DND-41 (cell line): ENCODE measurements at regions not wholly inside any gene's neighbourhood (a gene's known extent, or its start where the extent isn't known, plus 50 kb on each side); places are given as distances from the start of the nearest gene placed in this dataset.

Experiments
- ATAC-seq: fragments of 200-7000 bp; cut with Tn5 transposase; 3 replicates; pipeline ENCODE4 v1.9.1; 2021; ENCODE audit warnings: low read depth; ENCODE audit not compliant: insufficient read depth
- DNase-seq: peaks from one replicate; pipeline ENCODE4 v3.0.0-alpha.2; 2020
- H2AFZ ChIP-seq: 2 replicates; pipeline ENCODE4 v1.6.0; 2012; ENCODE audit warnings: low read depth, low read length
- H3K27ac ChIP-seq: 2 replicates; pipeline ENCODE4 v1.5.1; 2012; ENCODE audit warnings: low read length, inconsistent platforms
- H3K27me3 ChIP-seq: fragments of 200-600 bp; sonication (generic); 2 replicates; pipeline ENCODE4 v1.6.0; 2012; ENCODE audit warnings: low read length, mild to moderate bottlenecking, inconsistent platforms; ENCODE audit not compliant: insufficient read depth, poor library complexity
- H3K36me3 ChIP-seq: 2 replicates; pipeline ENCODE4 v1.5.1; 2012; ENCODE audit warnings: low read length, inconsistent platforms; ENCODE audit not compliant: insufficient read depth
- H3K4me1 ChIP-seq: 2 replicates; pipeline ENCODE4 v1.5.1; 2012; ENCODE audit warnings: mild to moderate bottlenecking, low read length; ENCODE audit not compliant: insufficient read depth
- H3K4me2 ChIP-seq: 2 replicates; pipeline ENCODE4 v1.6.0; 2012; ENCODE audit warnings: mild to moderate bottlenecking, moderate library complexity, low read length, inconsistent platforms; ENCODE audit not compliant: insufficient read depth
- H3K4me3 ChIP-seq, 2 experiments: fragments of 200-600 bp in 1 of 2; shearing (Covaris generic) in 1 of 2; 2 replicates each; pipeline ENCODE4 v1.5.1; 2012 to 2016; ENCODE audit warnings: inconsistent platforms in 2 of 2, low read length in 2 of 2, mild to moderate bottlenecking in 2 of 2, low read depth in 1 of 2, moderate library complexity in 1 of 2
- H3K79me2 ChIP-seq: 2 replicates; pipeline ENCODE4 v1.6.0; 2012; ENCODE audit warnings: low read length, inconsistent platforms; ENCODE audit not compliant: insufficient read depth
- H3K9ac ChIP-seq: 2 replicates; pipeline ENCODE4 v1.6.0; 2012; ENCODE audit warnings: low read depth, mild to moderate bottlenecking, inconsistent platforms, low read length, moderate library complexity
- H3K9me3 ChIP-seq: 2 replicates; pipeline ENCODE4 v1.5.1; 2012; ENCODE audit warnings: low read length, moderate library complexity, mild to moderate bottlenecking, inconsistent platforms; ENCODE audit not compliant: insufficient read depth, severe bottlenecking
- H4K20me1 ChIP-seq: 2 replicates; pipeline ENCODE4 v1.6.0; 2012; ENCODE audit warnings: low read length; ENCODE audit not compliant: insufficient read depth
- CTCF ChIP-seq: IDR thresholded peaks from 2 replicates; pipeline ENCODE4 v1.5.1; 2012; ENCODE audit warnings: borderline replicate concordance, low read length, moderate library complexity, mild to moderate bottlenecking; ENCODE audit not compliant: poor library complexity, severe bottlenecking; ENCODE audit errors: extremely low read depth
- EZH2 ChIP-seq: IDR thresholded peaks from 3 replicates; pipeline ENCODE4 v1.6.1; 2012; ENCODE audit warnings: borderline replicate concordance, low read depth, mild to moderate bottlenecking, moderate library complexity, low read length, inconsistent platforms; ENCODE audit not compliant: severe bottlenecking

GRCh38 chr5:116944183-116944582 lies 369.6 kb upstream of the SEMA6A start:
- no peaks in the 10 kb centered on the region for H3K9me3 ChIP-seq

GRCh38 chr5:116942622-116943021 lies 368.0 kb upstream of the SEMA6A start:
- no peaks in the 10 kb centered on the region for H4K20me1 ChIP-seq
- H3K27ac ChIP-seq: no peak overlapping the region
- H3K79me2 ChIP-seq: no peaks in the 10 kb centered on the region
- TF ChIP-seq EZH2 (no peak), CTCF (no peak)
- DNase-seq: no peak
- no peak overlapping the region for H3K4me2 ChIP-seq
- H3K9me3 ChIP-seq: no peaks in the 10 kb centered on the region
- H3K4me1 ChIP-seq: no peaks in the 10 kb centered on the region
- no peak overlapping the region for H3K9ac ChIP-seq
- no peak overlapping the region for H2AFZ ChIP-seq
- ATAC-seq: no peak
- H3K4me3 ChIP-seq: no peak overlapping the region
- no peaks in the 10 kb centered on the region for H3K36me3 ChIP-seq
- H3K27me3 ChIP-seq: no peaks in the 10 kb centered on the region

More at GRCh38 chr5:116944183-116944582, 369.6 kb upstream of the SEMA6A start:
- no peaks in the 10 kb centered on the region for H3K36me3 ChIP-seq
- no peak overlapping the region for H2AFZ ChIP-seq
- DNase-seq (no peak), ATAC-seq (no peak)
- H3K27ac ChIP-seq: no peak overlapping the region
- no peak overlapping the region for H3K4me3 ChIP-seq
- no peak overlapping the region for H3K9ac ChIP-seq
- H3K27me3 ChIP-seq: no peaks in the 10 kb centered on the region
- no peaks in the 10 kb centered on the region for H3K4me1 ChIP-seq
- TF ChIP-seq CTCF (no peak), EZH2 (no peak)
- no peaks in the 10 kb centered on the region for H3K79me2 ChIP-seq
- no peaks in the 10 kb centered on the region for H4K20me1 ChIP-seq
- no peak overlapping the region for H3K4me2 ChIP-seq

GRCh38 chr5:116939641-116940040 lies 365.0 kb upstream of the SEMA6A start:
- Histone ChIP-seq H2AFZ (no peak overlapping the region), H3K27me3 (no peaks in the 10 kb centered on the region), H3K79me2 (no peaks in the 10 kb centered on the region), H3K4me3 (no peak overlapping the region), H3K4me2 (no peak overlapping the region), H3K9ac (no peak overlapping the region), H3K9me3 (no peaks in the 10 kb centered on the region), H4K20me1 (no peaks in the 10 kb centered on the region), H3K4me1 (no peaks in the 10 kb centered on the region), H3K27ac (no peak overlapping the region), H3K36me3 (no peaks in the 10 kb centered on the region)
- DNase-seq (no peak), ATAC-seq (no peak)
- TF ChIP-seq CTCF: no peak
- no peak for TF ChIP-seq EZH2

GRCh38 chr5:116938488-116938887 lies 363.9 kb upstream of the SEMA6A start:
- H3K79me2 ChIP-seq: no peaks in the 10 kb centered on the region
- no peak overlapping the region for H3K4me2 ChIP-seq
- no peaks in the 10 kb centered on the region for H3K4me1 ChIP-seq
- no peak for DNase-seq
- no peak overlapping the region for H3K9ac ChIP-seq
- no peaks in the 10 kb centered on the region for H3K27me3 ChIP-seq
- no peak overlapping the region for H3K27ac ChIP-seq
- H3K9me3 ChIP-seq: no peaks in the 10 kb centered on the region
- H3K4me3 ChIP-seq: no peak overlapping the region
- H3K36me3 ChIP-seq: no peaks in the 10 kb centered on the region
- TF ChIP-seq EZH2 (no peak), CTCF (no peak)
- H4K20me1 ChIP-seq: no peaks in the 10 kb centered on the region
- no peak for ATAC-seq
- H2AFZ ChIP-seq: no peak overlapping the region
